Colonic mucosa (tissue), 4 donors: ENCODE measurements at regions not wholly inside any gene's neighbourhood (a gene's known extent, or its start where the extent isn't known, plus 50 kb on each side); places are given as distances from the start of the nearest gene placed in this dataset.
"Not testable (repeated sequence)": the region's sequence is repeated elsewhere in the genome, so short reads cannot be mapped to it uniquely, and the experiment has no call there.

Experiments
- DNase-seq: peaks from one replicate; pipeline ENCODE4 v3.0.0-alpha.2; 2020
- H3K27ac ChIP-seq: fragments of 200-600 bp; one replicate; pipeline ENCODE4 v1.8.0; 2021
- H3K27me3 ChIP-seq: fragments of 200-600 bp; one replicate; pipeline ENCODE4 v1.8.0; 2021
- H3K36me3 ChIP-seq: fragments of 200-600 bp; one replicate; pipeline ENCODE4 v1.8.0; 2021
- H3K4me1 ChIP-seq: fragments of 200-600 bp; one replicate; pipeline ENCODE4 v1.8.0; 2021; ENCODE audit warnings: mild to moderate bottlenecking
- H3K4me3 ChIP-seq: fragments of 200-600 bp; one replicate; pipeline ENCODE4 v1.8.0; 2021
- H3K9ac ChIP-seq, 2 donors: one replicate each; pipeline ENCODE4 v1.7.0; 2013; ENCODE audit warnings: control low read depth in 2 of 2, low read depth in 2 of 2, low read length in 2 of 2
- H3K9me3 ChIP-seq: fragments of 200-600 bp; one replicate; pipeline ENCODE4 v1.8.0; 2021
- CTCF ChIP-seq: fragments of 200-600 bp; IDR thresholded peaks from one replicate; pipeline ENCODE4 v1.8.0; 2022; ENCODE audit warnings: antibody characterized with exemption, mild to moderate bottlenecking
- intact Hi-C: fragments of 100-400 bp; cut with DNase I; formaldehyde crosslinking; loops from one replicate; pipeline ENCODE4 v1.14.1; 2022
- donor health status: healthy.
- donor health status: DM: no; HTN: no; CAD: no.
- donor health status: DM: no; HTN: no; CAD: no.

- Histone ChIP-seq H3K9me3 (no peaks in the 10 kb centered on the region), H3K27ac (no peak overlapping the region), H3K4me1 (no peaks in the 10 kb centered on the region), H3K9ac (no peak overlapping the region), H3K36me3 (no peaks in the 10 kb centered on the region), H3K27me3 (no peaks in the 10 kb centered on the region), H3K4me3 (no peak overlapping the region)
- no peak for DNase-seq
- intact Hi-C loops, result no loop called here
- TF ChIP-seq CTCF, result no peak
These were observed 373.3 kb upstream of the USP9Y start for GRCh38 chrY:12327751-12328150.

- intact Hi-C loops, DNase-seq, H3K27ac ChIP-seq, H3K9ac ChIP-seq, H3K9me3 ChIP-seq, H3K4me1 ChIP-seq, H3K36me3 ChIP-seq, H3K4me3 ChIP-seq, H3K27me3 ChIP-seq: not testable (repeated sequence)
These were observed 369.1 kb upstream of the USP9Y start for GRCh38 chrY:12331917-12332316.

GRCh38 chrY:12343211-12343610 lies 357.8 kb upstream of the USP9Y start:
- DNase-seq, result no peak
- H3K4me1 ChIP-seq, result no peaks in the 10 kb centered on the region
- H3K9me3 ChIP-seq, result no peaks in the 10 kb centered on the region
- no peak overlapping the region for H3K9ac ChIP-seq
- H3K27ac ChIP-seq, result no peak overlapping the region
- no peaks in the 10 kb centered on the region for H3K27me3 ChIP-seq
- no peak for TF ChIP-seq CTCF
- intact Hi-C loops, result no loop called here
- no peak overlapping the region for H3K4me3 ChIP-seq
- H3K36me3 ChIP-seq, result no peaks in the 10 kb centered on the region

- H3K9ac ChIP-seq, result no peak overlapping the region
- no peaks in the 10 kb centered on the region for H3K27me3 ChIP-seq
- no peak overlapping the region for H3K27ac ChIP-seq
- no peak for DNase-seq
- H3K9me3 ChIP-seq, result no peaks in the 10 kb centered on the region
- H3K4me3 ChIP-seq, result no peak overlapping the region
- H3K36me3 ChIP-seq, result no peaks in the 10 kb centered on the region
- intact Hi-C loops, result no loop called here
- H3K4me1 ChIP-seq, result no peaks in the 10 kb centered on the region
- no peak for TF ChIP-seq CTCF
These were observed 352.9 kb upstream of the USP9Y start for GRCh38 chrY:12348181-12348580.

GRCh38 chrY:12357204-12357603 lies 343.8 kb upstream of the USP9Y start:
- Histone ChIP-seq H3K27ac (no peak overlapping the region), H3K9me3 (no peaks in the 10 kb centered on the region), H3K36me3 (no peaks in the 10 kb centered on the region), H3K9ac (no peak overlapping the region), H3K27me3 (no peaks in the 10 kb centered on the region), H3K4me1 (no peaks in the 10 kb centered on the region), H3K4me3 (no peak overlapping the region)
- TF ChIP-seq CTCF, result no peak
- no peak for DNase-seq
- intact Hi-C loops, result no loop called here

GRCh38 chrY:12357655-12358054 lies 343.4 kb upstream of the USP9Y start:
- Histone ChIP-seq H3K4me3 (no peak overlapping the region), H3K9ac (no peak overlapping the region), H3K27ac (no peak overlapping the region), H3K9me3 (no peaks in the 10 kb centered on the region), H3K36me3 (no peaks in the 10 kb centered on the region), H3K4me1 (no peaks in the 10 kb centered on the region), H3K27me3 (no peaks in the 10 kb centered on the region)
- intact Hi-C loops, result no loop called here
- no peak for DNase-seq
- no peak for TF ChIP-seq CTCF
